ENCODE measurements at regions not wholly inside any gene's neighbourhood (a gene's known extent, or its start where the extent isn't known, plus 50 kb on each side); places are given as distances from the start of the nearest gene placed in this dataset.

GRCh38 chr4:43357252-43357974 lies 464.9 kb downstream of the GRXCR1 start:
- no peak for TF ChIP-seq CTCF (IDR thresholded peaks at IDR 0.05; ENCODE audit: insufficient read depth, low read depth, low read length)
- no peak for TF ChIP-seq EZH2 (IDR thresholded peaks at IDR 0.05; ENCODE audit: insufficient read depth, low read length)
